Right lobe of liver (tissue), 6 donors: ENCODE measurements at regions not wholly inside any gene's neighbourhood (a gene's known extent, or its start where the extent isn't known, plus 50 kb on each side); places are given as distances from the start of the nearest gene placed in this dataset.

ENCODE experiments used
- ATAC-seq, 4 donors: fragments of 200-7000 bp; cut with Tn5 transposase; one replicate each; pipeline ENCODE4 v1.9.1; 2020; ENCODE audit warnings: mild to moderate bottlenecking in 4 of 4, moderate library complexity in 4 of 4
- DNase-seq, 3 donors: peaks; one replicate each; pipeline ENCODE4 v3.0.0-alpha.2; 2020
- H3K27ac ChIP-seq, 3 donors: fragments of 200-600 bp; one replicate each; pipeline ENCODE4 v1.8.0; 2022
- H3K27me3 ChIP-seq, 2 donors: fragments of 200-600 bp; one replicate each; pipeline ENCODE4 v1.8.0; 2022
- H3K36me3 ChIP-seq, 4 donors: fragments of 200-600 bp; sonication (generic) in 1 of 4; one replicate each; pipeline versions ENCODE4 v1.5.1 to v1.8.0; 2017 to 2022; ENCODE audit warnings: control low read depth in 1 of 4
- H3K4me1 ChIP-seq, 4 donors: fragments of 200-600 bp; sonication (generic) in 1 of 4; one replicate each; pipeline versions ENCODE4 v1.5.1 to v1.8.0; 2017 to 2022; ENCODE audit warnings: control low read depth in 1 of 4
- H3K4me3 ChIP-seq, 3 donors: fragments of 200-600 bp; one replicate each; pipeline ENCODE4 v1.8.0; 2022
- H3K9me3 ChIP-seq, 4 donors: fragments of 200-600 bp; sonication (generic) in 1 of 4; one replicate each; pipeline versions ENCODE4 v1.5.1 to v1.8.0; 2017 to 2022; ENCODE audit warnings: control low read depth in 1 of 4
- POLR2A ChIP-seq: fragments of 450-650 bp; IDR thresholded peaks from one replicate; pipeline ENCODE4 v1.6.1; 2017; ENCODE audit warnings: antibody characterized with exemption, mild to moderate bottlenecking
- WGBS: methylation state at CpG from one replicate; pipeline ENCODE4 v1.1.6; 2018; ENCODE audit warnings: low coverage, low lambda C conversion rate; ENCODE audit not compliant: insufficient coverage; ENCODE audit errors: missing lambda C conversion rate; 5-methylcytosine and 5-hydroxymethylcytosine counted together
- intact Hi-C, 2 donors: fragments of 100-400 bp; cut with DNase I; formaldehyde crosslinking; loops; one replicate each; pipeline versions ENCODE4 v1.11.2 to v1.14.1; 2022
- TF ChIP-seq, protein P1 (sequence below), 4 donors: fragments of 200-600 bp in 3 of 4; fragments of 450-650 bp in 1 of 4; IDR thresholded peaks; one replicate each; pipeline versions ENCODE4 v1.5.1 to v1.8.0; 2016 to 2022; ENCODE audit warnings: antibody characterized with exemption in 4 of 4, mild to moderate bottlenecking in 2 of 4
- donor health status: DM: no; HTN: yes; CAD: no.
- donor health status: DM: no; HTN: no; CAD: no.
- donor health status: DM: no; HTN: no; CAD: no.
- donor health status: DM: no; HTN: yes; CAD: no.
- donor health status: DM: no; HTN: yes; CAD: no.

DNA sequence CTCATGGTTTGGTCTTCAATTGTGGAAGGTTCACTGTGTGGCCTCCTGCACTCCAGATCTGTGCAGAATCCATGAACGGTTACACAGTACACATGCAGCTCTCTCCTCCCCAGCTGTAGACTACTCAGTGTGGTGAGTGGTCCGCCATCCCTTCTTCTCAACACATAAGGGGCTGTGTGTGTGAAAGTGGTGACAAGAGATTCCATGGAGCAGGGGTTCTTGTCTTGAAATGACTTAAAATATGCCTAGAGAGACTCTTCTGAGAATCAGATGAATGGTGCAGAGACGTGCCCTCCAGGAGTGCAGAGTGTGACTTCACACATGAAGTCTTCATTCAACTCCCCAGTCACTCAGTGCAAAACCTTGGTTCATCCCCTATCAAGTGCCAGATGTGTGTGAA is 151.0 kb upstream of the COPS8 start:
- no peak for DNase-seq
- Histone ChIP-seq H3K4me1 (no peaks in the 10 kb centered on the region), H3K36me3 (no peaks in the 10 kb centered on the region), H3K4me3 (no peak overlapping the region), H3K9me3 (no peaks in the 10 kb centered on the region), H3K27ac (no peak overlapping the region), H3K27me3 (no peaks in the 10 kb centered on the region)
- ATAC-seq, result no peak
- TF ChIP-seq, protein P1, sequence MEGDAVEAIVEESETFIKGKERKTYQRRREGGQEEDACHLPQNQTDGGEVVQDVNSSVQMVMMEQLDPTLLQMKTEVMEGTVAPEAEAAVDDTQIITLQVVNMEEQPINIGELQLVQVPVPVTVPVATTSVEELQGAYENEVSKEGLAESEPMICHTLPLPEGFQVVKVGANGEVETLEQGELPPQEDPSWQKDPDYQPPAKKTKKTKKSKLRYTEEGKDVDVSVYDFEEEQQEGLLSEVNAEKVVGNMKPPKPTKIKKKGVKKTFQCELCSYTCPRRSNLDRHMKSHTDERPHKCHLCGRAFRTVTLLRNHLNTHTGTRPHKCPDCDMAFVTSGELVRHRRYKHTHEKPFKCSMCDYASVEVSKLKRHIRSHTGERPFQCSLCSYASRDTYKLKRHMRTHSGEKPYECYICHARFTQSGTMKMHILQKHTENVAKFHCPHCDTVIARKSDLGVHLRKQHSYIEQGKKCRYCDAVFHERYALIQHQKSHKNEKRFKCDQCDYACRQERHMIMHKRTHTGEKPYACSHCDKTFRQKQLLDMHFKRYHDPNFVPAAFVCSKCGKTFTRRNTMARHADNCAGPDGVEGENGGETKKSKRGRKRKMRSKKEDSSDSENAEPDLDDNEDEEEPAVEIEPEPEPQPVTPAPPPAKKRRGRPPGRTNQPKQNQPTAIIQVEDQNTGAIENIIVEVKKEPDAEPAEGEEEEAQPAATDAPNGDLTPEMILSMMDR (IDR thresholded peaks at IDR 0.05), result no peak
- TF ChIP-seq POLR2A, result no peak
- 80% methylated on average over 2 of the region's 3 CpGs for WGBS
- intact Hi-C loops, result no loop called here

DNA sequence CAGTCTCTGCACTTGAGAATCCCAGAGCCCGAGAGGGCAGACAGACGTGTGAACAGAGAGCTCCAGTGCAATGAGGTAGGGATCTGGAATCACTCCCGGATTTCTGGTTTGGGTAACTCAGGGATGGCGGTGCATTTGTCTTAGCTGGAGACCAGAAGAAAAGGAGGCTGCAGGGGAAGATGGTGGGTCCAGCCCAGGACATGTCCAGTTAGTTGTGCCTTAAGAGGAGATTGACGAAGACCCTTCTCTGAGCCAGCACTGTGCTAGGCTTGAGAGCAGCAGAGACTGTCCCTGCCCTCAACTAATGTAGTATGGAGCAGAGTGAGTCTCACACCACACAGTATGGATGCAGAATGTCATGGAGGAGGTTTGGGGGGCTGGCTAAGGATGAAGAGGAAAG is 150.6 kb upstream of the COPS8 start:
- Histone ChIP-seq H3K4me3 (no peak overlapping the region), H3K9me3 (no peaks in the 10 kb centered on the region), H3K27me3 (no peaks in the 10 kb centered on the region), H3K27ac (no peak overlapping the region), H3K4me1 (no peaks in the 10 kb centered on the region), H3K36me3 (no peaks in the 10 kb centered on the region)
- intact Hi-C loops, result no loop called here
- no peak for DNase-seq
- ATAC-seq, result peak in 1 of 4 donors; percentile 6
- 90% methylated on average over 5 of the region's 5 CpGs for WGBS
- no peak for TF ChIP-seq POLR2A
- TF ChIP-seq, protein P1 (IDR thresholded peaks at IDR 0.05), result no peak

DNA sequence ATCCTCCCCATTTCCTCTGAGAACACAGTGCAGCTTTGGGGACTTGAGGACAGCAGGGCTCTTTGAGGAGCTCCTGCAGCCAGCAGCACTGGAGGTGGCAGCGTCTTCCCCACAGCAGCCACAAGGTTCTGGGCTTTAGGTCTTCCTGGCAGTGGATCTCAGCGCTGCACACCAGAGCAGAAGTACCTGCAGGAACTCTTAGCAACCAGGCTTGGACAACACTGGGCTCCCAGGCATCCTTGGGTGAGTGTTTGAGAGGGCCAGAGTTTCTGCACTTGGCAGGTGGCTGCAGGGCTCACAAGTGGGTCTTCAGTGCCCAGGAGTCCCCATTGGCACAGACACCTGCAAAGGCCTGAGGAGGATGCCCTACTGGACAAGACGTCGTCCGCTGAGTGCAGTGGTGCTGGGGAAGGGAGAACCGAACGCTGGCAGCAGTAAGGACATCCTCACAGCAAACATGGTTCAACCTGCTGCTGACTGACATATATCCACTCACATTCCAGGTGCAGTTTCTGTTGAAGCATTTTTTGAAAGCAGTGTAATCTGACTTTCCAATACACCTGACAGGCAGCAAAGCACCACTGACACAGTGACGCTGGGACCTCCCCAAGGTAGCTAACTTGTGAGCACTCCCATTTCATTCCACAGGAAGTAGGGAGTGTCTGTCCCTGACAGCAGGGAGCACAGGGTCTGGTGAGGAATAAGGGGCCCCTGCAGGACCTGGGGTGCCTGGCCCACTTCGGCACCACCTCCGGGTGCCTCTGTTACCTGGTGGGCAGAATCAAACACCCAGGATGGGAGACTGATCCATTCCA is 149.9 kb upstream of the COPS8 start:
- TF ChIP-seq POLR2A, result no peak
- TF ChIP-seq, protein P1 (IDR thresholded peaks at IDR 0.05), result no peak
- no peak overlapping the region for H3K27ac ChIP-seq
- no peaks in the 10 kb centered on the region for H3K27me3 ChIP-seq
- no peaks in the 10 kb centered on the region for H3K4me1 ChIP-seq
- H3K36me3 ChIP-seq, result no peaks in the 10 kb centered on the region
- H3K9me3 ChIP-seq, result no peaks in the 10 kb centered on the region
- no peak for ATAC-seq
- H3K4me3 ChIP-seq, result no peak overlapping the region
- WGBS, result 68% methylated on average over 4 of the region's 10 CpGs
- intact Hi-C loops, result no loop called here
- DNase-seq, result peak in 1 of 3 donors; percentile 34

DNA sequence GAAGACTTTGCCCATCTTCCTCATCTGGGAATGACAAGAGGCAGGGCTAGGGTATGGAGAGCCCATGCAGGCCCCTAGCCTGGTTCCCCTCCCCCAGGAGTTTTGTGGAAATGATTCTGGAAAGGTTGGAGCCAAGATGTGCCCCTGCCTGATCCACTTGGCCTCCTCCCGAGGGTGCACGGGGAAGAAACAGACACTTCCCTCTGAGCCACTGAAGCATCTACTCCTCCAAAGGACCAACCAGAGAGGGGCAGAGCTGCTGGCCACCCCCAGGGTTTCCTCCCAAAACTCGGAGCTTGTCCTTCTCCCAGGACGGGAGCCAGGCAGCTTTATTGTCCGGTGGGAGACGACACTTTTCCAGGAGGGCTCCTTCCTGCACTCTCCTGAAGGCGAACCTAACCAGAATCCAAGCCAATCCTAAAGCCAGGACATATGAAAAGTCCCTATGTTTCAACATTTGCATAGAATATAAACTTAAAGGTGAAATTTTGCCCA is 149.2 kb upstream of the COPS8 start:
- H3K9me3 ChIP-seq, result no peaks in the 10 kb centered on the region
- H3K27ac ChIP-seq, result no peak overlapping the region
- no peaks in the 10 kb centered on the region for H3K4me1 ChIP-seq
- no peaks in the 10 kb centered on the region for H3K27me3 ChIP-seq
- intact Hi-C loops, result no loop called here
- TF ChIP-seq POLR2A, result no peak
- TF ChIP-seq, protein P1 (IDR thresholded peaks at IDR 0.05), result no peak
- H3K36me3 ChIP-seq, result no peaks in the 10 kb centered on the region
- DNase-seq, result no peak
- H3K4me3 ChIP-seq, result no peak overlapping the region
- ATAC-seq, result no peak
- 50% methylated on average over 2 of the region's 7 CpGs for WGBS
